ENCODE measurements at regions not wholly inside any gene's neighbourhood (a gene's known extent, or its start where the extent isn't known, plus 50 kb on each side); places are given as distances from the start of the nearest gene placed in this dataset.

DNA sequence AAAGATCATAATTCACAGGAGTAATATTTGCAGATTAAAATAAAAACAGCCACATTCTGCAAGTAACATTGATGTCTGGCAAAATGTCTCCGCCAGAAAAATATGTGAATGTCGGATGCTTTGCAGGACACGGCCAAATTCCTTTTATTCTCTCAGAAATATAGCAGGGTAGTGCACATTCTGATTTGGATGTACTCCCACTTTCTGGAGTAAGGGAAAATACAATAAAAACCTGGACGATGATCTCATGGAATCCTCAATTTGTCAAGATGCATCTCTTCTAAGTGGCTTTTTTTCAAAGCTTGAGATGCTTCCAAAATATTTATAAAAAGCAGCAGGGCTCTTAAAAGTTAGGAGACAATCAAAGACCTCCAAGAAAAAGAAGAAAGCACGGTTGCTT lies 133.3 kb downstream of the TBX5 start:
- TF ChIP-seq, protein P1, sequence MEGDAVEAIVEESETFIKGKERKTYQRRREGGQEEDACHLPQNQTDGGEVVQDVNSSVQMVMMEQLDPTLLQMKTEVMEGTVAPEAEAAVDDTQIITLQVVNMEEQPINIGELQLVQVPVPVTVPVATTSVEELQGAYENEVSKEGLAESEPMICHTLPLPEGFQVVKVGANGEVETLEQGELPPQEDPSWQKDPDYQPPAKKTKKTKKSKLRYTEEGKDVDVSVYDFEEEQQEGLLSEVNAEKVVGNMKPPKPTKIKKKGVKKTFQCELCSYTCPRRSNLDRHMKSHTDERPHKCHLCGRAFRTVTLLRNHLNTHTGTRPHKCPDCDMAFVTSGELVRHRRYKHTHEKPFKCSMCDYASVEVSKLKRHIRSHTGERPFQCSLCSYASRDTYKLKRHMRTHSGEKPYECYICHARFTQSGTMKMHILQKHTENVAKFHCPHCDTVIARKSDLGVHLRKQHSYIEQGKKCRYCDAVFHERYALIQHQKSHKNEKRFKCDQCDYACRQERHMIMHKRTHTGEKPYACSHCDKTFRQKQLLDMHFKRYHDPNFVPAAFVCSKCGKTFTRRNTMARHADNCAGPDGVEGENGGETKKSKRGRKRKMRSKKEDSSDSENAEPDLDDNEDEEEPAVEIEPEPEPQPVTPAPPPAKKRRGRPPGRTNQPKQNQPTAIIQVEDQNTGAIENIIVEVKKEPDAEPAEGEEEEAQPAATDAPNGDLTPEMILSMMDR (IDR thresholded peaks at IDR 0.05), result no peak
- TF ChIP-seq EP300 (IDR thresholded peaks at IDR 0.05; ENCODE audit: low read depth) (no peak), POLR2AphosphoS5 (IDR thresholded peaks at IDR 0.05) (no peak)

Measured in transverse colon (tissue), 4 donors.